GM21381 (cell line): ENCODE measurements at regions not wholly inside any gene's neighbourhood (a gene's known extent, or its start where the extent isn't known, plus 50 kb on each side); places are given as distances from the start of the nearest gene placed in this dataset.

Experiments used
- ATAC-seq: cut with Tn5 transposase; IDR thresholded peaks from one replicate; pipeline ENCODE4 v1.9.1; 2021; ENCODE audit warnings: mild to moderate bottlenecking, moderate library complexity; ENCODE audit not compliant: unreplicated experiment

DNA sequence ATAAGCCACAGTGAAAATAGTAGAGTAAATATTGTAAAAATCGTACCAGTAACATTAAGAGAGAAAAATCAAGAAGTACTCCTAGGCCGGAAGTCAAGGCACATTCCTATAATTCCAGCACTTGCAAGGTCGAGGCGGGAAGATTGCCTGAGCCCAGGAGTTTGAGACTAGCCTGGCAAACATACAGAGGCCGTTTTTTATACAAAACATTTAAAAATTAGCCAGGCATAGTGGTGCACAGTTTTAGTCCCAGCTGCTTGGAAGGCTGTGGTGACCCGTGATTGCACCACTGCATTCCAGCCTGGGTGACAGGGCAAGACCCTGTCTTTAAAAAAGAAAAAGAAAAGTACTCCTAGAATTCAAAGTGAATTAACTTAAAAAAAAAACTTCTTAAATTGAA lies 341.8 kb downstream of the C12orf50 start:
- ATAC-seq = no peak

- ATAC-seq = no peak
Measured at GRCh38 chr12:87685696-87686095, 343.5 kb downstream of the C12orf50 start.

DNA sequence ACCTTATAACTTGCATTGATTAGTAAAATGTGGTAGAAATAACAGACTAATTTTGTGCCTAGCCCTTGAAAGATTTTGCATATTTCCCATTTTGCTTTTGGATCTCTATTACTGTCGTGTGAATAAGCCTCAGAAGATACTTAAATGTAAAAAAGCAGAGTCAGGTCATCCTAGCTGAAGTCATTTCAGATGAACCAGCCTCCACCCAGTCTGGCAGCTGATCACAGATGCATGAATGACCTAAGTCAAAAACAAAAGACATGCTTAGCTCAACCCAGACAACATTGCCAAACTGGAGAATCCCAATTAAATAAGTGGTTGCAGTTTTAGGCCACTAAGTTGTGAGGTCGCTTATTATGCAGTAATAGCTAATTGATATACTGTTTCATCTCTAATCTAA lies 349.9 kb downstream of the C12orf50 start:
- no peak for ATAC-seq

DNA sequence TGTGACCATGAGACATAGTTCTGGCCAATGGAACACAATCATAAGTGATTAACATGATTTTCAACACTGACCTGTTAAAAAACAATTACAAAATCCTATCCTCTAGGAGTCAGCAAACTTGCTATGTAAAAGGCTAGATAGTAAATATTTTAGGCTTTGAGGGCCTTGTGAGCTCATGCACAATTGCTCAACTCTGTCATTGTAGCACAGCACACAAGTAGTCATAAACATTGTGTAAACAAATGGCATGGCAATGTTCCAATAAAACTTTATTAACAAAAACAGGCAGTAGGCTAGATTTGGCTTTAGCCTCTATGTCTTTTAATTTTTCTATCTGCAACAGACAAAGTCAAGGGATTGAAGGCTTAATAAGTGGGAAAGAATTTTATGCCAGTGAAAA lies 350.7 kb downstream of the C12orf50 start:
- no peak for ATAC-seq

GRCh38 chr12:87676731-87677130 lies 352.5 kb downstream of the C12orf50 start:
- ATAC-seq = no peak

DNA sequence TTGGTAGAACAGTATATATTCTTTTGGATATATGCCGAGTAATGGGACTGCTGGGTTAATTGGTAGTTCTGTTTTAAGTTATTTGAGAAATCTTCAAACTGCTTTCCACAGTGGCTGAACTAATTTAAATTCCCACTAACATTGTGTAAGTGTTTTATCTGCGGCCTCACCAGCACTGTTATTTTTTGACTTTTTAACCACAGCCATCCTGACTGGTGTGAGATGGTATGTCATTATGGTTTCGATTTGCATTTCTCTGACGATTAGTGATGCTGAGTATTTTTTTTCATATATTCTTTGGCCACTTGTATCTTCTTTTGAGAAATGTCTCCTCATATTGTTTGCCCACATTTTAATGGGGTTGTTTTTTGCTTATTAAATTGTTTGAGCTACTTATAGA lies 357.4 kb downstream of the C12orf50 start:
- no peak for ATAC-seq

DNA sequence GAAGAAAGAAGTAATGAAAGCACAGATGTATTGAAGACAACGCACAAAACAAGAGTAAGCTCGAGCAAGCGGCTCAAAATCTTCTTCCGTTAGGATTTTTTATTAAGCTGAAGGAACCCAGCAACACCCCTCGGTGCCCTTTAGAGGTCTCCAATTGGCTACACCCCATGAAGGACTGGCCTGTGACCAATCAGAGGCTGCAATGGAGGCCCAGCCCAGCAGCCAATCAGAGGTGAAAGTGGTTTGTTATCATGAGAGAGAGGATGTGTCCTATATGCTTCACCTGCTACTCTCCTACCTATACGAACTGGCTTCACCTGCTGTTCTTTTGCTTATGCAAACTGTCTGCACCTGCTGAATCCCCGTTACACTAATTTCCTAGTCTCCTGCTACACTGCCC lies 358.8 kb downstream of the C12orf50 start:
- ATAC-seq = no peak

- no peak for ATAC-seq
Measured at GRCh38 chr12:87667378-87667777, 361.8 kb downstream of the C12orf50 start.

GRCh38 chr12:87661786-87662377 lies 367.3 kb downstream of the C12orf50 start:
- ATAC-seq = peak; percentile 53

DNA sequence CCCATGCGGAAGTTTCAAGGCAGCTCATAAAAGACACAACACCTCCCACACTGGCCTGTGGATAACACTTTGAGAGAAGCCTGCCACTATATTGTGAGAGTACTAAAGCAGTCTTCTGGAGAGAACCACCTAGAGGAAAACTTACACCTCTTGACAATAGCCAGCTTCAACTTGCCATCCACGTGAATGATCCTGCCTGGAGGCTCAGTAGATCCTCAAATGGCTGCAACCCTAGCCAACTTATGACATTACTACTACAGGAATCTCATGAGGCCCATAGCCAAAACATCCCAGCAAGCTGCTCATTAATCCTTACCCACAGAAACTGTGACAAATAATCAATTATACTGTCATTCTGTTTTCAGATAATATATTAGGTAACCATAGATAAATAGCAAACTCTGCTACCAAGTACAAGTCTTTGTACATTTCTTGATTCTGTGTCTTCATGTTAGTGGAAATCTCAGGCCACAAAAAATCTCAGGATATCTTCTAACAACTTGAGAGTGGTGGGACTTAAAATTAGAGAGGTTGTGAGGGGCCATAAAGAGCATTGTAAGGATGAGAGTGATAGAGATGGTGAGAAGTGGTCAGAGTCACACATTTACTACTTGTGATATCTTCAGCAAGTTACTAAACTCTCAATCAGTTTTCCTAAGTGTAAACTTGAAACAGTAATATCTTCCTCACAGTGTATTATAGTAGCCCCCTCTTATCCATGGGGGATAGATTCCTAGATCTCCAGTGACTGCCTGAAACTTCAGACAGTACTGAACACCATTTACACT lies 368.0 kb downstream of the C12orf50 start:
- no peak for ATAC-seq

- ATAC-seq = no peak
Measured at GRCh38 chr12:87660291-87660690, 368.9 kb downstream of the C12orf50 start.

DNA sequence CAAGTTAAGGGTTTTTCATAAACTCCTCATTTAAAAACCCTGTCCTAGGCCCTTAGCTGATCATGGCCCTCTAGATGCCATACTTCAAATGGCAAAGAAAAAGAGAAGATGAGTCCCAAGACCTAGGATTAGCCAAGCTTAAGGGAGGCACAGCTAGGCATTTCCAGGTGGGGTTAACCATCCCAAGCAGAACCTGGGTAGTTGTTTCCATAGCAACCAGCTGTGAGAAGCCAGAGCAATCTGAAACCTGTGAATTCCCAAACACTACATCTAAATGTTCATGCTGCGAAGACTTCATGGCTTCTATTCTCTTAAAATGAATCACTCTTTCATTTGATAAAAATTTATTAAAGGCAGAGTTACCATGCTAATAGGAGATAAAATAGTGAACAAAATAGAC lies 372.9 kb downstream of the C12orf50 start:
- ATAC-seq = no peak

GRCh38 chr12:87651670-87652425 lies 377.4 kb downstream of the C12orf50 start:
- ATAC-seq = no peak

DNA sequence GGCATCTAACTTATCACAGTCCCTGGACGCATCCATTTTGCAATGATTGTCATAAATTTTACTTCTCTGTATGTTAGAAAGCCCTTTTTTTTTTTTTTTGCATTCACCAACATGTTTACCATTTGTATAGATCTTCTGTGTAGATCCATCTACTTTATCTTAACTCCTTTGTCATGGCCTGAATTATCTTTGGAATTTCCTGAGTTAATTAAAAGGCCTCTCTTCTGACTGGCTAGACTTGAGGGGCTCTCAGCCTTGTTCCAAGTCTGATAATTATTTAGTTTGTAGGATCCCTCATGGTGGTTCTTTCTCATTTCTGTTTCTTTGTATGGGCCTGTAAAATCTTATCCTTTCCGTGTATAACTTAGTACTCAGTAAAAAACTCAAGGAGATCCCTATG lies 387.0 kb downstream of the C12orf50 start:
- ATAC-seq = no peak

DNA sequence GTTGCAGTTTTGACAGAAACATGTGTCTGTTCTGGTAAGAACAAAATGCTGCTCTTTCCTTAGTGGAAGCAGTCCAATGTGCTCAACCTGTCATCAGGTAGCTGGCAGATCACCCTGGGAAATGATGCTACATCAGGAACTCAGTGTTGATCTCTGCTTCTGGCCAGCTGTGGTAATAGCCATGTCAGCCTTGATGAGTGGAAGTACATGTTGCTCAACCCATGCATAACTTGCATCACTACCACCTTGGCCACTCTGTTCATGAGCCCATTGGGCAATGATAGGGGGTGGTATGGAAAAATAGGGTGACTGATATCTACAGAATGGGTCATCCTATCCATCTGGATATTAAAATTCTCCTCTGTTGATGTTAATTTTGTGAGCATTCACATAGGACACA lies 411.0 kb downstream of the C12orf50 start:
- no peak for ATAC-seq

DNA sequence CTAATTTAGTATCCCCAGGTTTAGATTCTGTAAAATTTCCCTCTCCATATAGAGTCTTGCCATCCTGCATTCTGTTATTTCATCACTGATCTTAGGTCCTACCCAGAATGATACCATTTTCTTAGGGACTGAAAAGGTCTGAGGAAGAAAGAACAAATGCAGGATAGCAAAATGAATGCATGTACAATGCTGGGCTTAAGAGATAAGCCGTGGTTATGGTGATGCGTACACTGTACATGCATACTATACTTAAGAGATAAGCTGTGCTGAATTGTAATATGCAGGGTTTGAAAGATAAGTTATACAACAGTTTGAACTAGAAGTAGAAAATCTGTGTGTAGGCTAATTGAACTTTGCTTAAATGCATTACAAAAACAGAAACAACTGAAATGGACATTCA lies 416.2 kb downstream of the C12orf50 start:
- no peak for ATAC-seq

DNA sequence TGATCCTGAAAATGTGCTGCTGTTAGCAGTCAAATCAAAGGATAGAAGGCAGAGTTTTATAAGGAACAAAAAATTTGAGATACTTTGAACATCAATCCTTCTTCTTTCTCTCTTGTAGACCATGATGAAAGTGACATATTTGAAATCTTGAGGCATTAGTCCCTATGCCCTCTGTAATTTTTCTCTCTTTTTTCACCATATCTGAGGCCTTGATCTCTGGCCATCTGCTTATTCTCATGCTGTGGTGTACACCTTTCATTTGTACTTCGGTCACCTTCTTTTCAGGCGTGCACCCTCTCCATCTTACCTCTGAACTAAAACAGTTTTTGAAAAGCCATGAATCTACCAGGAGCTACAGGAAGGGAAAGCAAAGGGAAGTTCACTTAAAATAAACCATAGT lies 420.9 kb downstream of the C12orf50 start:
- no peak for ATAC-seq

- ATAC-seq = no peak
Measured at GRCh38 chr12:87603727-87604126, 425.5 kb downstream of the C12orf50 start.

- no peak for ATAC-seq
Measured at GRCh38 chr12:87599459-87599858, 429.7 kb downstream of the C12orf50 start.

DNA sequence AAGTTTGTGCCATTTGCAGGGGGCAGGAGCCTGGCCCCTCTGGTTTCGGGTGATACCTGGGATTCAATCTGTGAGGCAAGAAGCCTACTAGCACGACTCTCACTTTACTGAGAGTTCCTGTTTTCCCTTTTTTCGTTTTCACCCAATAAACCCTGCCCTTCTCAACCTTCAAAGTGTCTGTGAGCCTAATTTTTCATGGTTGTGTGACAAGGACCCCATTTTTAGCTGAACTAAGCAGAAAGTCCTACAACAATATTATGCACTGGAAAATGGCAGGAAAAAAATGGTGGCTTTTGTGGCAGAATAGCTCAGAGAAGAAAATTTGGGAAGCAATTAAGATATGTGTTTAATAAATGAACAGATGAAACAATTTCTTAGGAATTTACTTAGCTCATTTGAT lies 432.1 kb downstream of the C12orf50 start:
- ATAC-seq = no peak

GRCh38 chr12:87596636-87597035 lies 432.6 kb downstream of the C12orf50 start:
- no peak for ATAC-seq

DNA sequence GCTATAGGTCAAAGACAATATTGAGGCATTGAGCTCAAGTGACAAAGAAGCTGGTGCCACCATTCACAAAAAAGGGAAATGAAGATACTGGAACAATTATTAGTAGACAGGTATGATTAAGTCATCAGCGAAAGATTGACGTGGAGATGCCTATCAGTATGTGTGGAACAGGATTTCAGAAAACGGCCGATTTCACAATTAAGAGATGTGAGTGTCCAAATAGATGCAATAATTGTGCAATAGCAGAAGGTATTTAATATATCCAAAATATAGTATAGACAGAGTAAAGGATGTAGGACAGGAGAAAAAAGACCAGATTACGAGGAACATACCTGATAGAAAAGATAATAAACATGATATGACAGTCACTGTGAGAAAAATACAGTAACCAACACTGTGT lies 433.1 kb downstream of the C12orf50 start:
- no peak for ATAC-seq
